K562 (cell line): ENCODE measurements at regions not wholly inside any gene's neighbourhood (a gene's known extent, or its start where the extent isn't known, plus 50 kb on each side); places are given as distances from the start of the nearest gene placed in this dataset.

Experiments
- ELF4 ChIP-seq: fragments of 450-650 bp; formaldehyde crosslinking; IDR thresholded peaks from 2 replicates; pipeline ENCODE4 v1.4.0; 2022; ENCODE audit warnings: missing genetic modification characterization
- ESRRB ChIP-seq: fragments of 250-450 bp; sonication (Bioruptor Pico); IDR thresholded peaks from 2 replicates; pipeline ENCODE4 v1.5.0; 2020; ENCODE audit warnings: mild to moderate bottlenecking, moderate library complexity, borderline replicate concordance
- MCM5 ChIP-seq: fragments of 450-650 bp; IDR thresholded peaks from 2 replicates; pipeline ENCODE4 v1.6.1; 2016; ENCODE audit warnings: low read depth
- RUNX1 ChIP-seq: sonication (generic); IDR thresholded peaks from 2 replicates; pipeline ENCODE4 v1.6.1; 2016; ENCODE audit warnings: antibody characterized with exemption, low read depth
- STAG1 ChIP-seq: sonication (generic); formaldehyde crosslinking; IDR thresholded peaks from 2 replicates; pipeline ENCODE4 v1.5.0; 2020; ENCODE audit warnings: missing genetic modification reagents, borderline replicate concordance
- ZBTB40 ChIP-seq, 2 experiments: fragments of 450-650 bp in 1 of 2; sonication (generic) in 1 of 2; formaldehyde crosslinking in 1 of 2; IDR thresholded peaks; 2 replicates each; pipeline versions ENCODE4 v1.7.1 to v1.9.0; 2016 to 2022; ENCODE audit warnings: inconsistent platforms in 1 of 2, mild to moderate bottlenecking in 1 of 2, missing genetic modification reagents in 1 of 2
- ZNF76 ChIP-seq: fragments of 250-450 bp; sonication (Bioruptor Pico); IDR thresholded peaks from 2 replicates; pipeline ENCODE4 v1.4.0; 2020; ENCODE audit warnings: mild to moderate bottlenecking, moderate library complexity, borderline replicate concordance

DNA sequence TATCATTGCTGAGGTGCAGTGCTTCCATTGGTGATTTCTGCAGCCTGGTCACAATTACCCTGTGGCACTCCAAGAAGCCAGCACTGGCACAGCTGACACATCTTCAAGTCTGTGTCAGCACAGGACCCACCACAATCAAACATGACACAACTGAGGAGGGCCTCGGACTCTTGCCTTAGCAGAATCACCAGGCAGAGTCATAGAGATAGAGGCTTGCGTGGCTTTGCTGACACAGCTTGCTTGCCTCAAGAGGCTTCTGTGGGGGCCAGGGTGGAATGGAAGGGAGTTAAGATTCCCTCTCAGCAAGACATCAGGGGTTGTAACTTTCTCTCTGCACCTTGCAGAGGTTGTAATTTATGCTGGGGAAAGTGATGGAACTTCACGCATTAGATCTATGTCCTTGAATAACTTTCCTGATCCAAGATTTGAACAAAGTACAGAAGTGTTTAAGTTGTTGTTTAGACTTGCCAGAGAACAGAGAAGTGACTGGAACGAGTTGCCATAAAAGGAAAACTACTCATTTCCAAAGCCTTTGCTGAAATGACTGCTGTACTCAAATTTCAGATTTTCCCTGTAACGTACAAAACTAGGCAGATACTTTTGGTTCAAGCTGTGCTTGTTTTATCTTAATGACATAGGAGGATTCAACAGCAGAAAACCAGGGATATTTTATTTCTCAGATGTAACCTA, 170.7 kb downstream of the DIPK2A start (continued):
- no peak for TF ChIP-seq ZBTB40 (IDR thresholded peaks at IDR 0.05)
- no peak for TF ChIP-seq ZBTB40 (CRISPR knock-in tag; IDR thresholded peaks at IDR 0.05)
- TF ChIP-seq ELF4 (CRISPR knock-in tag), result no peak
- TF ChIP-seq MCM5, result no peak
- no peak for TF ChIP-seq ZNF76 (CRISPR knock-in tag)
- TF ChIP-seq RUNX1, result no peak
- no peak for TF ChIP-seq STAG1 (CRISPR knock-in tag)
- TF ChIP-seq ESRRB (CRISPR knock-in tag), result no peak
